ENCODE measurements at regions not wholly inside any gene's neighbourhood (a gene's known extent, or its start where the extent isn't known, plus 50 kb on each side); places are given as distances from the start of the nearest gene placed in this dataset.

DNA sequence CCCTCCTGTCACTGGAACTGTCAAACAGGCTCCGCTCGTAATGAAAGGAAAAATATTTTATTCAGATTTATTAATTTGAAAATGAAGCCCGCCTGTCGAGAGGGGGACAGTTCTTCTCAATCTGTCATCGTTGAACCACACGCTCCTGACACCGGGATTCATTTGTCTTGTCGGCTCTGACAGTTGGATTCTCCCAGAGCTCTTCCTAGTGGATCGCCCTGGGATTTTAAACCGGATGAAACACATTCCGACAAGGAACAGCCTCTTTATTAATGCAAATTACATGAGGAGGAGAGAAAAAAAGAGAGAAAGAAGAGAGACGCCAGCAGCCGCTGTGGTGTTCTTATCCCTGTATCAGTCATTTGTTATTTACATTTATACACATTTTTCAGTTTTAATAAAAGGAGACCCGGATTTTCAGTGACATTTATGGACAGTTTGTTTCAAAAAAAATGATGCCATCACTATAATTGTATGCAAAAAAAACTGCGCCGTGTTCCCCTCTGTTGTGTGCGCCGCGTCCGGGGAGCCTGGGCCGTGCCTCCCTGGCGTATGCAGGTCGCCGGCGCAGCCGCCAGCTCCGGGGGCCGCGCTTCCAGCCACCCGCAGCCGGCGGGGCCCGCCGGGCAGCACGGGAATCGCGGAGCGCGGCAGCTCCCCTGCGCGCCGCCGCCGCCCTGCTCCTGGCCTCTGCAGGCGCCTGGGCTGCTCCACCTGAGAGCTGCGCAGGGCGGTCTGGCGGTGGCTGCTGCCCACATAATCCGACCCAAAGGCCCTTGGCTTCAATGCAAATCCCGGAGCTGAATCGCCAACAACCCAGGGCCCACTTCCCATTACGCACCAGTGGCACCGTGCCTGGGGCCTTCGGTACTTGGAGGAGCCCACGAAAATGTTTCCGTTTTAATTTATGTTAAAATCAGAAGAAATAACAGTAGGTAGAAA is 237.9 kb upstream of the PBX1 start:
- Histone ChIP-seq H3K9me3 (ENCODE audit: insufficient read depth, low read length, severe bottlenecking) (no peaks in the 10 kb centered on the region), H3K79me2 (ENCODE audit: insufficient read depth, low read length) (no peaks in the 10 kb centered on the region), H2AFZ (ENCODE audit: low read depth, low read length) (no peak overlapping the region), H3K4me3 (ENCODE audit: low read depth in 1 of 2, low read length in 2 of 2) (no peak overlapping the region), H3K4me1 (ENCODE audit: insufficient read depth, low read length) (no peaks in the 10 kb centered on the region), H3K4me2 (ENCODE audit: insufficient read depth, low read length) (no peak overlapping the region), H3K9ac (ENCODE audit: low read depth, low read length) (no peak overlapping the region), H4K20me1 (ENCODE audit: insufficient read depth, low read length) (no peaks in the 10 kb centered on the region), H3K27me3 (ENCODE audit: insufficient read depth, low read length, poor library complexity) (no peaks in the 10 kb centered on the region), H3K27ac (ENCODE audit: low read length) (no peak overlapping the region), H3K36me3 (ENCODE audit: insufficient read depth, low read length) (no peaks in the 10 kb centered on the region)
- TF ChIP-seq CTCF (IDR thresholded peaks at IDR 0.05; ENCODE audit: borderline replicate concordance, extremely low read depth, low read length, poor library complexity, severe bottlenecking) (no peak), EZH2 (IDR thresholded peaks at IDR 0.05; ENCODE audit: borderline replicate concordance, low read depth, low read length, severe bottlenecking) (no peak)
- ATAC-seq (ENCODE audit: insufficient read depth, low read depth) (no peak), DNase-seq (no peak)

- ATAC-seq (ENCODE audit: insufficient read depth, low read depth), result no peak
- no peaks in the 10 kb centered on the region for H3K9me3 ChIP-seq (ENCODE audit: insufficient read depth, low read length, severe bottlenecking)
- no peak for TF ChIP-seq EZH2 (IDR thresholded peaks at IDR 0.05; ENCODE audit: borderline replicate concordance, low read depth, low read length, severe bottlenecking)
- TF ChIP-seq CTCF (IDR thresholded peaks at IDR 0.05; ENCODE audit: borderline replicate concordance, extremely low read depth, low read length, poor library complexity, severe bottlenecking), result no peak
Observed at GRCh38 chr1:164325786-164326185, 233.2 kb upstream of the PBX1 start.

GRCh38 chr1:164333387-164333786 is 225.6 kb upstream of the PBX1 start:
- TF ChIP-seq CTCF (IDR thresholded peaks at IDR 0.05; ENCODE audit: borderline replicate concordance, extremely low read depth, low read length, poor library complexity, severe bottlenecking), result no peak
- no peak for TF ChIP-seq EZH2 (IDR thresholded peaks at IDR 0.05; ENCODE audit: borderline replicate concordance, low read depth, low read length, severe bottlenecking)
- Histone ChIP-seq H3K9ac (ENCODE audit: low read depth, low read length) (no peak overlapping the region), H3K4me1 (ENCODE audit: insufficient read depth, low read length) (no peaks in the 10 kb centered on the region), H3K27me3 (ENCODE audit: insufficient read depth, low read length, poor library complexity) (no peaks in the 10 kb centered on the region), H2AFZ (ENCODE audit: low read depth, low read length) (no peak overlapping the region), H4K20me1 (ENCODE audit: insufficient read depth, low read length) (no peaks in the 10 kb centered on the region), H3K9me3 (ENCODE audit: insufficient read depth, low read length, severe bottlenecking) (no peaks in the 10 kb centered on the region), H3K79me2 (ENCODE audit: insufficient read depth, low read length) (no peaks in the 10 kb centered on the region), H3K36me3 (ENCODE audit: insufficient read depth, low read length) (no peaks in the 10 kb centered on the region), H3K4me2 (ENCODE audit: insufficient read depth, low read length) (no peak overlapping the region), H3K4me3 (ENCODE audit: low read depth in 1 of 2, low read length in 2 of 2) (no peak overlapping the region), H3K27ac (ENCODE audit: low read length) (no peak overlapping the region)
- DNase-seq, result no peak
- no peak for ATAC-seq (ENCODE audit: insufficient read depth, low read depth)

More at GRCh38 chr1:164325786-164326185, 233.2 kb upstream of the PBX1 start:
- Histone ChIP-seq H3K79me2 (ENCODE audit: insufficient read depth, low read length) (no peaks in the 10 kb centered on the region), H3K4me2 (ENCODE audit: insufficient read depth, low read length) (no peak overlapping the region), H3K27ac (ENCODE audit: low read length) (no peak overlapping the region), H3K4me1 (ENCODE audit: insufficient read depth, low read length) (no peaks in the 10 kb centered on the region), H2AFZ (ENCODE audit: low read depth, low read length) (no peak overlapping the region), H3K9ac (ENCODE audit: low read depth, low read length) (no peak overlapping the region), H3K4me3 (ENCODE audit: low read depth in 1 of 2, low read length in 2 of 2) (no peak overlapping the region), H3K36me3 (ENCODE audit: insufficient read depth, low read length) (no peaks in the 10 kb centered on the region), H3K27me3 (ENCODE audit: insufficient read depth, low read length, poor library complexity) (no peaks in the 10 kb centered on the region), H4K20me1 (ENCODE audit: insufficient read depth, low read length) (no peaks in the 10 kb centered on the region)
- DNase-seq, result no peak
